Mucosa of descending colon (tissue), 3 donors: ENCODE measurements at regions not wholly inside any gene's neighbourhood (a gene's known extent, or its start where the extent isn't known, plus 50 kb on each side); places are given as distances from the start of the nearest gene placed in this dataset.

Experiments used
- ATAC-seq: fragments of 200-7000 bp; cut with Tn5 transposase; one replicate; pipeline ENCODE4 v1.9.1; 2020; ENCODE audit warnings: mild to moderate bottlenecking, moderate library complexity
- DNase-seq, 3 donors: peaks; one replicate each; pipeline ENCODE4 v3.0.0-alpha.2; 2020
- H3K36me3 ChIP-seq: fragments of 200-600 bp; one replicate; pipeline ENCODE4 v1.8.0; 2021; ENCODE audit warnings: low read depth, mild to moderate bottlenecking
- H3K4me1 ChIP-seq: fragments of 200-600 bp; one replicate; pipeline ENCODE4 v1.8.0; 2021; ENCODE audit warnings: low read depth, mild to moderate bottlenecking
- H3K4me3 ChIP-seq: fragments of 200-600 bp; one replicate; pipeline ENCODE4 v1.8.0; 2021; ENCODE audit warnings: mild to moderate bottlenecking
- H3K9me3 ChIP-seq: fragments of 200-600 bp; one replicate; pipeline ENCODE4 v1.8.0; 2021; ENCODE audit warnings: mild to moderate bottlenecking
- CTCF ChIP-seq: fragments of 200-600 bp; IDR thresholded peaks from one replicate; pipeline ENCODE4 v1.8.0; 2022; ENCODE audit warnings: antibody characterized with exemption, mild to moderate bottlenecking
- intact Hi-C, 2 donors: fragments of 100-400 bp; cut with DNase I in 1 of 2; cut with micrococcal nuclease in 1 of 2; formaldehyde crosslinking; loops; one replicate each; pipeline versions ENCODE4 v1.11.0 to v1.11.1; 2022; cut with DNase I, micrococcal nuclease
- donor health status: DM: no; HTN: no; CAD: no; lungs with moderate emphysema.
- donor health status: DM: no; HTN: no; CAD: no.
- donor health status: DM: no; HTN: yes; CAD: no.

GRCh38 chr5:178780581-178781498, 50.4 kb upstream of the ZNF354A start:
- Histone ChIP-seq H3K4me1 (no peaks in the 10 kb centered on the region), H3K36me3 (no peaks in the 10 kb centered on the region), H3K4me3 (no peak overlapping the region), H3K9me3 (no peaks in the 10 kb centered on the region)
- TF ChIP-seq CTCF = no peak
- DNase-seq = no peak
- intact Hi-C loops = no loop called here
- no peak for ATAC-seq
